ENCODE measurements at regions not wholly inside any gene's neighbourhood (a gene's known extent, or its start where the extent isn't known, plus 50 kb on each side); places are given as distances from the start of the nearest gene placed in this dataset.

DNA sequence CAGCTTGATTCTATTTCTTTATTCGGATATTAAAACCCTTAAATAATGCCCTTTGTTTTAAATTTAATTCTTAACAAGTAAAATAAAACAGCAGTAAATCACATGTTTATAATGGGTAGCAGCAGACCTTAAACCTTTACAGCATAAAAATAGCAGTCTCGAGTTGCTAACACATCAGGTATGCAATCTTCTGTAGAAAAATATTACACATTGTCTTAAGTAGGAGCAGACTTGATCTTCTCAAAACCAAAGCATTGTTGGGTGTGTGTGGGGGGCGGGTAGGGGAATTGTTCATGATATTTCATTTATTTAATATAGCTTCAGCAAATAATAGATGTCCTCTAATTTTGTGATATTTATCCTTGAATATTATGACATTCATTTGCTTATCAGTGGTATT, 331.4 kb downstream of the PCDH7 start:
- no peaks in the 10 kb centered on the region for H3K27me3 ChIP-seq
- no peaks in the 10 kb centered on the region for H3K36me3 ChIP-seq
- TF ChIP-seq, protein P1, sequence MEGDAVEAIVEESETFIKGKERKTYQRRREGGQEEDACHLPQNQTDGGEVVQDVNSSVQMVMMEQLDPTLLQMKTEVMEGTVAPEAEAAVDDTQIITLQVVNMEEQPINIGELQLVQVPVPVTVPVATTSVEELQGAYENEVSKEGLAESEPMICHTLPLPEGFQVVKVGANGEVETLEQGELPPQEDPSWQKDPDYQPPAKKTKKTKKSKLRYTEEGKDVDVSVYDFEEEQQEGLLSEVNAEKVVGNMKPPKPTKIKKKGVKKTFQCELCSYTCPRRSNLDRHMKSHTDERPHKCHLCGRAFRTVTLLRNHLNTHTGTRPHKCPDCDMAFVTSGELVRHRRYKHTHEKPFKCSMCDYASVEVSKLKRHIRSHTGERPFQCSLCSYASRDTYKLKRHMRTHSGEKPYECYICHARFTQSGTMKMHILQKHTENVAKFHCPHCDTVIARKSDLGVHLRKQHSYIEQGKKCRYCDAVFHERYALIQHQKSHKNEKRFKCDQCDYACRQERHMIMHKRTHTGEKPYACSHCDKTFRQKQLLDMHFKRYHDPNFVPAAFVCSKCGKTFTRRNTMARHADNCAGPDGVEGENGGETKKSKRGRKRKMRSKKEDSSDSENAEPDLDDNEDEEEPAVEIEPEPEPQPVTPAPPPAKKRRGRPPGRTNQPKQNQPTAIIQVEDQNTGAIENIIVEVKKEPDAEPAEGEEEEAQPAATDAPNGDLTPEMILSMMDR (IDR thresholded peaks at IDR 0.05) = no peak
- TF ChIP-seq POLR2A (IDR thresholded peaks at IDR 0.05) = no peak
- no peak for TF ChIP-seq POLR2AphosphoS5 (IDR thresholded peaks at IDR 0.05)
- H3K4me3 ChIP-seq = no peak overlapping the region
- no peak overlapping the region for H3K27ac ChIP-seq
- intact Hi-C loops (cut with DNase I; ENCODE audit: low total_unique reads) = no loop called here
- no peak for DNase-seq (ENCODE audit: low spot score in 2 of 2)
- H3K9me3 ChIP-seq = no peaks in the 10 kb centered on the region
- no peaks in the 10 kb centered on the region for H3K4me1 ChIP-seq

DNA sequence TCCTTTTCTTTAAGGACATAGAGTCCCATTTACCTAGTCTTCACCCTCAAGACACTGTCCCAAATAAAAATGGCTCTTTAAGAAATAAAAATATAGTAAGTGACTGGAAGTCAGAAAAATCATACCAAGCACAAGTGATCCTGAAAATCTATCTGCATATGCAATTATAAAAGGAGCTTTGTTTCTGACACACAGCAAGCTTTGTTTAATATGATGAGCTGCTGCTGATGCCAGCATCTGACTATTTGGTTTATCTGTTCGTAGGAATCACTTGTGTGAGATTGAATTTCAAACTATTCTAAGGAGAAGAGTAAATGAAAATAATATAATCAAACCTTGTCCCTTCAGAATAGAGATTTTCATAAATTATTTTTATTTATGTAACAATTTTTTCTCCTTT, 332.4 kb downstream of the PCDH7 start:
- no peaks in the 10 kb centered on the region for H3K27me3 ChIP-seq
- H3K27ac ChIP-seq = no peak overlapping the region
- H3K4me1 ChIP-seq = no peaks in the 10 kb centered on the region
- DNase-seq (ENCODE audit: low spot score in 2 of 2) = no peak
- intact Hi-C loops (cut with DNase I; ENCODE audit: low total_unique reads) = no loop called here
- H3K36me3 ChIP-seq = no peaks in the 10 kb centered on the region
- H3K9me3 ChIP-seq = no peaks in the 10 kb centered on the region
- no peak overlapping the region for H3K4me3 ChIP-seq
- TF ChIP-seq POLR2A (IDR thresholded peaks at IDR 0.05) = no peak
- no peak for TF ChIP-seq POLR2AphosphoS5 (IDR thresholded peaks at IDR 0.05)
- TF ChIP-seq, protein P1 (IDR thresholded peaks at IDR 0.05) = no peak

DNA sequence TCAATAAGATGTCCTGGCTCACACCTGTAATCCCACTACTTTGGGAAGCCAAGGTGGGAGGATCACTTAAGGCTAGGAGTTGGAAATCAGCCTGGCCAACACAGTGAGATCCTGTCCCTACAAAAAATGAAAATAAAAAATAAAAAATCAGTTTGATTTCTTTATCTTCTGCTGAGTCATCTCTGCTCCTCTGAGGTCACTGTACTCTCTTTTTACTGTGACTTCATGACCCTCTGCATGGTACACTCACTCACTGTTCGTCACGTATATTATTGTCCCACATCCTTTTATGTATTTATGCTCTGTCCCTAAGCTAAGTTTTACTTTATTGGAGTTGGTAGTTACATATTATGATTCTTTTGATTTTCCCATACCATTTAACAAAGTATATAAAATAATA, 333.3 kb downstream of the PCDH7 start:
- Histone ChIP-seq H3K4me1 (no peaks in the 10 kb centered on the region), H3K27me3 (no peaks in the 10 kb centered on the region), H3K36me3 (no peaks in the 10 kb centered on the region), H3K27ac (no peak overlapping the region), H3K4me3 (no peak overlapping the region), H3K9me3 (no peaks in the 10 kb centered on the region)
- DNase-seq (ENCODE audit: low spot score in 2 of 2) = no peak
- TF ChIP-seq POLR2A (IDR thresholded peaks at IDR 0.05) = no peak
- no peak for TF ChIP-seq POLR2AphosphoS5 (IDR thresholded peaks at IDR 0.05)
- TF ChIP-seq, protein P1 (IDR thresholded peaks at IDR 0.05) = no peak
- intact Hi-C loops (cut with DNase I; ENCODE audit: low total_unique reads) = no loop called here

DNA sequence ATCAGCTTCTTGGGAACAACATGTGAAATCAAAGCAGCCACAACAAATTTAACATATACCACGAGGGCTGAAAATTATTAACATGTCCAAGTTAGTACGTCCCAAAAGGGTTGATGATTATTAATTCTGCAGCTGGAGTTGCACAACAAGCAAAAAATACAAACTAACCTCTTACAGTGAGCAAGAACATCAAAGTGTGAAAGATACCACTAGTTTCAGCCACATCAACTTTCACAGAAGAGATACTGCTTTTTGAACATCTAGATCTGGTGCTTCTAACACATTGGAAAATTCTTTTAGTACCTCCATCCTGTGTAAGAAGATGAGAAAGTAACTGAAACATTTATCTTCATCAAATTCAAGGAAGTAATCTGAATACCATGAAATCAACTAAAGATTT, 334.1 kb downstream of the PCDH7 start:
- no peaks in the 10 kb centered on the region for H3K4me1 ChIP-seq
- intact Hi-C loops (cut with DNase I; ENCODE audit: low total_unique reads) = no loop called here
- no peak for TF ChIP-seq POLR2AphosphoS5 (IDR thresholded peaks at IDR 0.05)
- no peak for TF ChIP-seq POLR2A (IDR thresholded peaks at IDR 0.05)
- DNase-seq (ENCODE audit: low spot score in 2 of 2) = no peak
- no peak overlapping the region for H3K4me3 ChIP-seq
- H3K27me3 ChIP-seq = no peaks in the 10 kb centered on the region
- no peak overlapping the region for H3K27ac ChIP-seq
- no peaks in the 10 kb centered on the region for H3K9me3 ChIP-seq
- H3K36me3 ChIP-seq = no peaks in the 10 kb centered on the region

DNA sequence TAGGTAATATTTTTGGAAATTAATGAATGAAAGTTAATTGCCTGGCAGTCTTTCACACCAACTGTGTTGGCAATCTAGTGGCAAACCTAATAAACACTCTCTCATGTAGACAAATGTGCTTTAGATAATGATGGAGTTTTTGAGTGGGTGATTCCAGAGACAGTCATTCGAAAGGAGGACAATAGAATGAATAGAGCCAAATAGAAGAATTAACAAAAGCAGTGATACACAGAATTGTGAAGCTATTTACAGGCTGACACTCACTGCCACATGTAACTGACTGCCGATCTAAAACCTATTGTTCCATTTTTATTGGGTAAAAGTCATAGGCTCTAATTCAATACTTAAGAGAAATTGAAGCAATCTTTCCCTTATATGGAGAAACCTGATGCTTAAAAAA, 338.5 kb downstream of the PCDH7 start:
- no peak overlapping the region for H3K27ac ChIP-seq
- no peak for DNase-seq (ENCODE audit: low spot score in 2 of 2)
- TF ChIP-seq, protein P1 (IDR thresholded peaks at IDR 0.05) = no peak
- TF ChIP-seq POLR2A (IDR thresholded peaks at IDR 0.05) (no peak), POLR2AphosphoS5 (IDR thresholded peaks at IDR 0.05) (no peak)

More for the DNA sequence above, 338.5 kb downstream of the PCDH7 start:
- intact Hi-C loops (cut with DNase I; ENCODE audit: low total_unique reads) = no loop called here
- H3K9me3 ChIP-seq = no peaks in the 10 kb centered on the region
- H3K27me3 ChIP-seq = no peaks in the 10 kb centered on the region
- H3K36me3 ChIP-seq = no peaks in the 10 kb centered on the region
- no peaks in the 10 kb centered on the region for H3K4me1 ChIP-seq
- no peak overlapping the region for H3K4me3 ChIP-seq
